ENCODE measurements at regions not wholly inside any gene's neighbourhood (a gene's known extent, or its start where the extent isn't known, plus 50 kb on each side); places are given as distances from the start of the nearest gene placed in this dataset.
"Not testable (repeated sequence)": the region's sequence is repeated elsewhere in the genome, so short reads cannot be mapped to it uniquely, and the experiment has no call there.

GRCh38 chr1:187985897-187986654, 1157.3 kb downstream of the PLA2G4A start:
- no peak for DNase-seq

GRCh38 chr1:187987236-187987776, 1158.6 kb downstream of the PLA2G4A start:
- no peak for DNase-seq

- DNase-seq, result no peak
Measured at GRCh38 chr1:187991944-187992343, 1163.2 kb downstream of the PLA2G4A start.

GRCh38 chr1:187996780-187997179, 1168.0 kb downstream of the PLA2G4A start:
- no peak for DNase-seq

- DNase-seq, result no peak
Measured at GRCh38 chr1:187999973-188000372, 1171.2 kb downstream of the PLA2G4A start.

GRCh38 chr1:188003687-188004086, 1174.9 kb downstream of the PLA2G4A start:
- DNase-seq, result not testable (repeated sequence)

GRCh38 chr1:188004849-188005248, 1176.1 kb downstream of the PLA2G4A start:
- no peak for DNase-seq

GRCh38 chr1:188006354-188006753, 1177.6 kb downstream of the PLA2G4A start:
- no peak for DNase-seq

GRCh38 chr1:188013222-188013849, 1184.6 kb downstream of the PLA2G4A start:
- DNase-seq, result not testable (repeated sequence)

- DNase-seq, result no peak
Measured at GRCh38 chr1:188017921-188018320, 1189.2 kb downstream of the PLA2G4A start.

GRCh38 chr1:188022661-188023060, 1193.9 kb downstream of the PLA2G4A start:
- DNase-seq, result no peak

- DNase-seq, result no peak
Measured at GRCh38 chr1:188023206-188023605, 1194.5 kb downstream of the PLA2G4A start.

GRCh38 chr1:188027613-188028012, 1198.9 kb downstream of the PLA2G4A start:
- DNase-seq, result peak; percentile 74 to 92

GRCh38 chr1:188037572-188037971, 1208.8 kb downstream of the PLA2G4A start:
- not testable (repeated sequence) for DNase-seq

- peak; percentile 25 to 73 for DNase-seq
Measured at GRCh38 chr1:188043536-188044245, 1214.9 kb downstream of the PLA2G4A start.

GRCh38 chr1:188050250-188050649, 1221.5 kb downstream of the PLA2G4A start:
- no peak for DNase-seq

GRCh38 chr1:188056011-188056410, 1227.3 kb downstream of the PLA2G4A start:
- DNase-seq, result no peak

GRCh38 chr1:188058801-188059200, 1230.1 kb downstream of the PLA2G4A start:
- no peak for DNase-seq

GRCh38 chr1:188061881-188062280, 1233.1 kb downstream of the PLA2G4A start:
- DNase-seq, result no peak

- no peak for DNase-seq
Measured at GRCh38 chr1:188062456-188062855, 1233.7 kb downstream of the PLA2G4A start.

- no peak for DNase-seq
Measured at GRCh38 chr1:188065917-188066316, 1237.2 kb downstream of the PLA2G4A start.

- no peak for DNase-seq
Measured at GRCh38 chr1:188070848-188071247, 1242.1 kb downstream of the PLA2G4A start.

- no peak for DNase-seq
Measured at GRCh38 chr1:188089015-188089414, 1260.3 kb downstream of the PLA2G4A start.
